ENCODE measurements at regions not wholly inside any gene's neighbourhood (a gene's known extent, or its start where the extent isn't known, plus 50 kb on each side); places are given as distances from the start of the nearest gene placed in this dataset.

- intact Hi-C loops (cut with DNase I, micrococcal nuclease) = no loop called here
- H3K4me3 ChIP-seq = no peak overlapping the region
- H3K4me1 ChIP-seq (ENCODE audit: low read depth) = no peaks in the 10 kb centered on the region
- no peaks in the 10 kb centered on the region for H3K36me3 ChIP-seq (ENCODE audit: low read depth)
- no peak for TF ChIP-seq CTCF (IDR thresholded peaks at IDR 0.05)
- no peak for DNase-seq
- H3K9me3 ChIP-seq = no peaks in the 10 kb centered on the region
- no peak for ATAC-seq
These were observed 52.6 kb upstream of the CD82 start for GRCh38 chr11:44512818-44513217.

- Histone ChIP-seq H3K9me3 (no peaks in the 10 kb centered on the region), H3K4me3 (no peak overlapping the region), H3K36me3 (ENCODE audit: low read depth) (no peaks in the 10 kb centered on the region), H3K4me1 (ENCODE audit: low read depth) (no peaks in the 10 kb centered on the region)
- intact Hi-C loops (cut with DNase I, micrococcal nuclease) = no loop called here
- no peak for DNase-seq
- no peak for ATAC-seq
- TF ChIP-seq CTCF (IDR thresholded peaks at IDR 0.05) = no peak
These were observed 50.4 kb upstream of the CD82 start for GRCh38 chr11:44515048-44515447.

Data from mucosa of descending colon (tissue), 3 donors.